ENCODE measurements at regions not wholly inside any gene's neighbourhood (a gene's known extent, or its start where the extent isn't known, plus 50 kb on each side); places are given as distances from the start of the nearest gene placed in this dataset.

DNA sequence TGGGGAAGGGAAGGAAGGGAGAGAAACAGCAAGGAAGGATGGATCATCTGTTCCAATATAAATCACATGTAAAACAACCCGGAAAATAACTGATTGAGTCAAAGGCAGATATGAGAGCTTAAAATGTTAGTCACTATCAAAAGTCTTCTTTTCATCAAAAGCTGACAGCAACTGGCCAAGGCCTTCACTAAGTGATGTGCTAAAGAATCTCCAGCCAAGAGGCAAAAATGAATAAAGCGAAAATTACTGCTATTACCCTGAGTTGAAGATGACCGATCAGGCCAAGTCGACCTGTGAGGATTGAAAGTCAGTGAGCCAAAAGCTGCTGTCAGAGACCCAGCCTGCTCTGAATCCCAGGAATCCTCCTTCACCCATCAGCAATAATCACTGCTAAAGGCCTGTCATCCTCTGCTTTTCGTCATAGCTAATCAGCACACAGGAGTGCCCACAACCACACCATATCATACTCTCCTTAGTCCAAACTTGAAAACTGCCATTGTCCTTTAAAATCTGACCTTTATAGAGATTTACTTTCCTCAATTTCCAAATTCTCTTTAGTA is 736.9 kb downstream of the TLE1 start:
- no peak for DNase-seq (ENCODE audit: low spot score)
- no peak overlapping the region for H2AFZ ChIP-seq (ENCODE audit: low read length)

DNA sequence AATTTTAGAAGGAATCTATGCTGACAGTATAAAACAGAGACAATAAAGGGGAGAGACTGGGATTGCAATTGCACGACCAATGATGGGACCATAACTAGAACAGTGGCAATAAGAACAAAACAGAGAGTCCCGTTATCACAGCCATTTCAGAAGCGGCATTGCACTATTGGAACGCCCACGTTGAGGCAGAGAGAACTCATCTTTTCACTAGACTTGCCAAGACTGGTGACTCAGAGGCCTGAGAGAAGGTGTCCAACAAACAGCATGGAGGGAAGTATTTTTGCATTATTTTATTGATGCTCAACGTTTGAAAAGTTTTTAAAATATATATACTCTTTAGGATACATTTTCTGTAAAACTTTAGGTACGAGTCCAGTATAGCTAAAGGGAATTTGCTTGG is 737.7 kb downstream of the TLE1 start:
- H3K9ac ChIP-seq (ENCODE audit: low read depth, low read length, poor library complexity), result no peak overlapping the region
- H4K91ac ChIP-seq (ENCODE audit: low read depth, low read length, poor library complexity), result no peak overlapping the region
- no peak for DNase-seq (ENCODE audit: low spot score)
- no CpG with 5 or more reads among the region's 7 CpGs for WGBS, 2 donors (ENCODE audit: extremely low coverage in 2 of 2, insufficient read length in 2 of 2, insufficient replicate concordance in 1 of 2)
- H2AK5ac ChIP-seq (ENCODE audit: low read depth, low read length), result no peak overlapping the region
- H3K23ac ChIP-seq (ENCODE audit: low read depth, low read length, poor library complexity), result no peak overlapping the region
- H3K18ac ChIP-seq (ENCODE audit: low read length), result no peak overlapping the region
- no peak overlapping the region for H2BK15ac ChIP-seq (ENCODE audit: low read length)
- no peak overlapping the region for H4K8ac ChIP-seq (ENCODE audit: low read depth, low read length)
- no peak overlapping the region for H3K4me3 ChIP-seq (ENCODE audit: low read length in 2 of 2)
- H3K27me3 ChIP-seq (ENCODE audit: control insufficient read depth in 3 of 3, insufficient read depth in 3 of 3, low read depth in 1 of 3, low read length in 3 of 3), result no peaks in the 10 kb centered on the region
- H3K4me2 ChIP-seq (ENCODE audit: insufficient read depth, low read length, poor library complexity, severe bottlenecking), result no peak overlapping the region
- peaks cover 8 to 9% of the 10 kb centered on the region in 2 donors for H3K4me1 ChIP-seq (ENCODE audit: control insufficient read depth in 2 of 2, insufficient read depth in 1 of 2, low read depth in 1 of 2, low read length in 2 of 2)
- no peaks in the 10 kb centered on the region for H3K36me3 ChIP-seq (replicated peaks in 1 of 2; ENCODE audit: control insufficient read depth in 2 of 2, insufficient read depth in 2 of 2, low read length in 2 of 2)
- H2BK12ac ChIP-seq (ENCODE audit: low read length), result no peak overlapping the region
- H3K27ac ChIP-seq (replicated peaks; ENCODE audit: low read length), result no peak overlapping the region
- no peak overlapping the region for H3K14ac ChIP-seq (ENCODE audit: low read length)
- no peaks in the 10 kb centered on the region for H3K79me1 ChIP-seq (ENCODE audit: low read depth, low read length)
- H2BK120ac ChIP-seq (ENCODE audit: low read depth, low read length), result no peak overlapping the region
- no peak overlapping the region for H2AFZ ChIP-seq (ENCODE audit: low read length)
- no peaks in the 10 kb centered on the region for H3K9me3 ChIP-seq (replicated peaks in 1 of 2; ENCODE audit: control insufficient read depth in 2 of 2, insufficient read depth in 1 of 2, low read depth in 1 of 2, low read length in 2 of 2)
- no peak overlapping the region for H2BK5ac ChIP-seq (ENCODE audit: low read length)
- H3K4ac ChIP-seq (ENCODE audit: low read length), result no peak overlapping the region

More for the DNA sequence above, 736.9 kb downstream of the TLE1 start:
- no peak overlapping the region for H2BK15ac ChIP-seq (ENCODE audit: low read length)
- no peak overlapping the region for H3K27ac ChIP-seq (replicated peaks; ENCODE audit: low read length)
- H3K14ac ChIP-seq (ENCODE audit: low read length), result no peak overlapping the region
- no peak overlapping the region for H2BK5ac ChIP-seq (ENCODE audit: low read length)
- no peak overlapping the region for H3K4me2 ChIP-seq (ENCODE audit: insufficient read depth, low read length, poor library complexity, severe bottlenecking)
- no peak overlapping the region for H2AK5ac ChIP-seq (ENCODE audit: low read depth, low read length)
- no peaks in the 10 kb centered on the region for H3K9me3 ChIP-seq (replicated peaks in 1 of 2; ENCODE audit: control insufficient read depth in 2 of 2, insufficient read depth in 1 of 2, low read depth in 1 of 2, low read length in 2 of 2)
- H2BK120ac ChIP-seq (ENCODE audit: low read depth, low read length), result no peak overlapping the region
- no peak overlapping the region for H3K4me3 ChIP-seq (ENCODE audit: low read length in 2 of 2)
- H3K36me3 ChIP-seq (replicated peaks in 1 of 2; ENCODE audit: control insufficient read depth in 2 of 2, insufficient read depth in 2 of 2, low read length in 2 of 2), result no peaks in the 10 kb centered on the region
- no peak overlapping the region for H3K4ac ChIP-seq (ENCODE audit: low read length)
- no peak overlapping the region for H2BK12ac ChIP-seq (ENCODE audit: low read length)
- no peak overlapping the region for H3K9ac ChIP-seq (ENCODE audit: low read depth, low read length, poor library complexity)
- H3K18ac ChIP-seq (ENCODE audit: low read length), result no peak overlapping the region
- H3K79me1 ChIP-seq (ENCODE audit: low read depth, low read length), result no peaks in the 10 kb centered on the region
- no peak overlapping the region for H3K23ac ChIP-seq (ENCODE audit: low read depth, low read length, poor library complexity)
- WGBS, 2 donors (ENCODE audit: extremely low coverage in 2 of 2, insufficient read length in 2 of 2, insufficient replicate concordance in 1 of 2), result no CpG with 5 or more reads among the region's 5 CpGs
- no peaks in the 10 kb centered on the region for H3K27me3 ChIP-seq (ENCODE audit: control insufficient read depth in 3 of 3, insufficient read depth in 3 of 3, low read depth in 1 of 3, low read length in 3 of 3)
- no peak overlapping the region for H4K91ac ChIP-seq (ENCODE audit: low read depth, low read length, poor library complexity)
- peaks cover 8 to 9% of the 10 kb centered on the region in 2 donors for H3K4me1 ChIP-seq (ENCODE audit: control insufficient read depth in 2 of 2, insufficient read depth in 1 of 2, low read depth in 1 of 2, low read length in 2 of 2)
- H4K8ac ChIP-seq (ENCODE audit: low read depth, low read length), result no peak overlapping the region

DNA sequence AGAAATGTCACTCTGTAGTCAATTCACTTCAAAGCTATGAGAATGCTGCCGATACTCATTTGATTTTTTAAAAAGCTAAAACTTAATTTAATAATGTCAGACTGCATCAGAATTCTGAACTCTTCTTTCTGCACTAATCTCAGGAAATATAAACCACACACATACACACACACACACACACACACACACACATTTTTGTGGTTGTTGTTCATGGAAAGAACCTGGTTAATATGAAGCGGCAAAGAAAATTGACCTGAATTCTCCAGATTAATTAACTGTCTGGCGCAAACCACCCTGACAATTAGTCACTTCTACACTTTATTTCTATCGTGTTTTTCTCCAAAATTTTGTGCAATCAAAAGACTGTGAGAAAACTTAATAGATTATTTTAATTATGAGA is 740.5 kb downstream of the TLE1 start:
- Histone ChIP-seq H3K79me1 (ENCODE audit: low read depth, low read length) (no peaks in the 10 kb centered on the region), H2AFZ (ENCODE audit: low read length) (no peak overlapping the region), H3K36me3 (replicated peaks in 1 of 2; ENCODE audit: control insufficient read depth in 2 of 2, insufficient read depth in 2 of 2, low read length in 2 of 2) (no peaks in the 10 kb centered on the region), H2BK12ac (ENCODE audit: low read length) (no peak overlapping the region), H2BK15ac (ENCODE audit: low read length) (no peak overlapping the region), H2BK120ac (ENCODE audit: low read depth, low read length) (no peak overlapping the region), H2AK5ac (ENCODE audit: low read depth, low read length) (no peak overlapping the region), H3K18ac (ENCODE audit: low read length) (no peak overlapping the region), H3K4ac (ENCODE audit: low read length) (no peak overlapping the region), H3K4me1 (ENCODE audit: control insufficient read depth in 2 of 2, insufficient read depth in 1 of 2, low read depth in 1 of 2, low read length in 2 of 2) (peaks cover 4 to 9% of the 10 kb centered on the region in 2 donors), H3K14ac (ENCODE audit: low read length) (no peak overlapping the region), H3K27me3 (ENCODE audit: control insufficient read depth in 3 of 3, insufficient read depth in 3 of 3, low read depth in 1 of 3, low read length in 3 of 3) (no peaks in the 10 kb centered on the region), H3K4me2 (ENCODE audit: insufficient read depth, low read length, poor library complexity, severe bottlenecking) (no peak overlapping the region), H3K23ac (ENCODE audit: low read depth, low read length, poor library complexity) (no peak overlapping the region), H4K8ac (ENCODE audit: low read depth, low read length) (no peak overlapping the region), H3K9me3 (replicated peaks in 1 of 2; ENCODE audit: control insufficient read depth in 2 of 2, insufficient read depth in 1 of 2, low read depth in 1 of 2, low read length in 2 of 2) (no peaks in the 10 kb centered on the region), H3K27ac (replicated peaks; ENCODE audit: low read length) (no peak overlapping the region), H2BK5ac (ENCODE audit: low read length) (no peak overlapping the region), H3K4me3 (ENCODE audit: low read length in 2 of 2) (no peak overlapping the region), H4K91ac (ENCODE audit: low read depth, low read length, poor library complexity) (no peak overlapping the region), H3K9ac (ENCODE audit: low read depth, low read length, poor library complexity) (no peak overlapping the region)
- no peak for DNase-seq (ENCODE audit: low spot score)
- WGBS, 2 donors (ENCODE audit: extremely low coverage in 2 of 2, insufficient read length in 2 of 2, insufficient replicate concordance in 1 of 2), result no CpG with 5 or more reads among the region's 4 CpGs

DNA sequence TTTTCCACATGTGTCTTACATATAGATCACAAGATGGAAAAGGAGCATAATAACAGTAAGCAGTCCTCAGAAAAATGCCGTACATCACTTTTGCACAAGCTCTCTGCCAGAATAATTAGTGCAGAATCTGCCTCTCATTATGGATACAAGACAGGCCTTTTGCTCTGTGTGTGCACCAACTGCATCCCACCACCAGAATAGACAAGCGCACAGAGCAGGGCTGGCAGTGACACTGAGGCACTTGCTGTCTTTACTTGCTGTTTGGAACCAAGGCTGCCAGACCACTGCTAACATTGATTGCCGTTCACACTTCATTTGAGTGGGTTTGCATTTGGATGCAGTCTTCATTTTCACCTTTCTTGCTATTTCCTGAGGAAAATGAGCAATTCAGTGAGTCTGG is 741.3 kb downstream of the TLE1 start:
- no peak overlapping the region for H4K8ac ChIP-seq (ENCODE audit: low read depth, low read length)
- no peak for DNase-seq (ENCODE audit: low spot score)
- H3K4ac ChIP-seq (ENCODE audit: low read length), result no peak overlapping the region
- no peak overlapping the region for H2BK120ac ChIP-seq (ENCODE audit: low read depth, low read length)
- no peak overlapping the region for H3K4me3 ChIP-seq (ENCODE audit: low read length in 2 of 2)
- no peaks in the 10 kb centered on the region for H3K27me3 ChIP-seq (ENCODE audit: control insufficient read depth in 3 of 3, insufficient read depth in 3 of 3, low read depth in 1 of 3, low read length in 3 of 3)
- H4K91ac ChIP-seq (ENCODE audit: low read depth, low read length, poor library complexity), result no peak overlapping the region
- no peak overlapping the region for H3K14ac ChIP-seq (ENCODE audit: low read length)
- no peak overlapping the region for H3K4me2 ChIP-seq (ENCODE audit: insufficient read depth, low read length, poor library complexity, severe bottlenecking)
- WGBS, 2 donors (ENCODE audit: extremely low coverage in 2 of 2, insufficient read length in 2 of 2, insufficient replicate concordance in 1 of 2), result no CpG with 5 or more reads among the region's 3 CpGs
- H3K79me1 ChIP-seq (ENCODE audit: low read depth, low read length), result no peaks in the 10 kb centered on the region
- H2BK5ac ChIP-seq (ENCODE audit: low read length), result no peak overlapping the region
- H2AFZ ChIP-seq (ENCODE audit: low read length), result no peak overlapping the region
- H2AK5ac ChIP-seq (ENCODE audit: low read depth, low read length), result no peak overlapping the region
- no peak overlapping the region for H2BK12ac ChIP-seq (ENCODE audit: low read length)
- no peak overlapping the region for H3K23ac ChIP-seq (ENCODE audit: low read depth, low read length, poor library complexity)
- no peaks in the 10 kb centered on the region for H3K9me3 ChIP-seq (replicated peaks in 1 of 2; ENCODE audit: control insufficient read depth in 2 of 2, insufficient read depth in 1 of 2, low read depth in 1 of 2, low read length in 2 of 2)
- H3K27ac ChIP-seq (replicated peaks; ENCODE audit: low read length), result no peak overlapping the region
- H2BK15ac ChIP-seq (ENCODE audit: low read length), result no peak overlapping the region
- H3K9ac ChIP-seq (ENCODE audit: low read depth, low read length, poor library complexity), result no peak overlapping the region
- no peaks in the 10 kb centered on the region for H3K36me3 ChIP-seq (replicated peaks in 1 of 2; ENCODE audit: control insufficient read depth in 2 of 2, insufficient read depth in 2 of 2, low read length in 2 of 2)
- peaks cover 4 to 9% of the 10 kb centered on the region in 2 donors for H3K4me1 ChIP-seq (ENCODE audit: control insufficient read depth in 2 of 2, insufficient read depth in 1 of 2, low read depth in 1 of 2, low read length in 2 of 2)
- H3K18ac ChIP-seq (ENCODE audit: low read length), result no peak overlapping the region
